Breast epithelium (tissue), 3 donors: ENCODE measurements at regions not wholly inside any gene's neighbourhood (a gene's known extent, or its start where the extent isn't known, plus 50 kb on each side); places are given as distances from the start of the nearest gene placed in this dataset.

Experiments
- POLR2A ChIP-seq: fragments of 450-650 bp; IDR thresholded peaks from one replicate; pipeline ENCODE4 v1.6.1; 2016; ENCODE audit warnings: antibody characterized with exemption, mild to moderate bottlenecking, moderate library complexity
- POLR2AphosphoS5 ChIP-seq, 3 donors: sonication (generic); formaldehyde crosslinking; IDR thresholded peaks; one replicate each; pipeline ENCODE4 v1.6.1; 2017; ENCODE audit warnings: antibody characterized with exemption in 3 of 3
- TF ChIP-seq, protein P1 (sequence below), 3 donors: fragments of 450-650 bp; IDR thresholded peaks; one replicate each; pipeline ENCODE4 v1.5.1; 2016 to 2017; ENCODE audit warnings: antibody characterized with exemption in 3 of 3, mild to moderate bottlenecking in 3 of 3, moderate library complexity in 3 of 3

DNA sequence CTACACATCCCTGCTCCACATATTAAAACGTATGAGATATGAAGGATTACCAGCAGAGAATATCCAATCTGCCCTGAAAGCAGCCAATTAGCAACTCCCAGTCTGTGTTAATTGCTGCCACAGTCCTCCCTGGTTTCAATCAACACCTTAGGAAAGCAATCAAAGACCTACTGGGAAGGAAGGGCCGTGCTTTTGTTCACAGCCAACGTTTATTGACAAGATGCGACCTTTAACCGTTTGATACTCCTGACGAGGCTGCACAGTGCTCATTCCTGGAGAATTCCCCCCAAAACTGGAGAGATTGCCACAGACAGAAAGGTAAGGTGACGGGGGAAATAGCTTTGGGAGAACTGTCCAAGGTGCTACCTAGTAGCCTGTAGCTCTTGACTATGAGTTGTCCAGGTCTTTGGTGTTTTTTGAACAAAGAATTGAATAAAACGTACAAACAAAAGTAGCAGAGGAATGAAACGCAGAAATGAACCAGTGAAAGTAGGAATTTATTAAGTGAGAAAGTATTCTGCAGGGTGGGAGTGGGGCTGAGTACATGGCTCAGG lies 596.5 kb downstream of the NLGN4X start:
- TF ChIP-seq, protein P1, sequence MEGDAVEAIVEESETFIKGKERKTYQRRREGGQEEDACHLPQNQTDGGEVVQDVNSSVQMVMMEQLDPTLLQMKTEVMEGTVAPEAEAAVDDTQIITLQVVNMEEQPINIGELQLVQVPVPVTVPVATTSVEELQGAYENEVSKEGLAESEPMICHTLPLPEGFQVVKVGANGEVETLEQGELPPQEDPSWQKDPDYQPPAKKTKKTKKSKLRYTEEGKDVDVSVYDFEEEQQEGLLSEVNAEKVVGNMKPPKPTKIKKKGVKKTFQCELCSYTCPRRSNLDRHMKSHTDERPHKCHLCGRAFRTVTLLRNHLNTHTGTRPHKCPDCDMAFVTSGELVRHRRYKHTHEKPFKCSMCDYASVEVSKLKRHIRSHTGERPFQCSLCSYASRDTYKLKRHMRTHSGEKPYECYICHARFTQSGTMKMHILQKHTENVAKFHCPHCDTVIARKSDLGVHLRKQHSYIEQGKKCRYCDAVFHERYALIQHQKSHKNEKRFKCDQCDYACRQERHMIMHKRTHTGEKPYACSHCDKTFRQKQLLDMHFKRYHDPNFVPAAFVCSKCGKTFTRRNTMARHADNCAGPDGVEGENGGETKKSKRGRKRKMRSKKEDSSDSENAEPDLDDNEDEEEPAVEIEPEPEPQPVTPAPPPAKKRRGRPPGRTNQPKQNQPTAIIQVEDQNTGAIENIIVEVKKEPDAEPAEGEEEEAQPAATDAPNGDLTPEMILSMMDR (IDR thresholded peaks at IDR 0.05): no peak
- no peak for TF ChIP-seq POLR2A
- TF ChIP-seq POLR2AphosphoS5 (IDR thresholded peaks at IDR 0.05): no peak
